Keratinocyte (primary cell): ENCODE measurements at regions not wholly inside any gene's neighbourhood (a gene's known extent, or its start where the extent isn't known, plus 50 kb on each side); places are given as distances from the start of the nearest gene placed in this dataset.

Experiments used
- DNase-seq: peaks from one replicate; pipeline ENCODE4 v3.0.0-alpha.2; 2011; ENCODE audit warnings: low read depth, missing footprints, low spot score
- FAIRE-seq: peaks from 2 replicates; lab custom pipeline; 2011; peaks lifted over from hg19 to GRCh38; lab: Jason Lieb, UNC
- H2AFZ ChIP-seq: 2 replicates; pipeline ENCODE4 v1.6.0; 2012; ENCODE audit warnings: low read length, control low read depth, inconsistent platforms; ENCODE audit not compliant: control insufficient read depth
- H3K27ac ChIP-seq: 2 replicates; pipeline ENCODE4 v1.5.1; 2011; ENCODE audit warnings: low read length; ENCODE audit not compliant: control insufficient read depth, insufficient read depth
- H3K27me3 ChIP-seq: 3 replicates; pipeline ENCODE4 v1.6.0; 2011; ENCODE audit warnings: low read length; ENCODE audit not compliant: control insufficient read depth, insufficient read depth; ENCODE audit errors: extremely low read depth
- H3K36me3 ChIP-seq, 2 experiments: 2 replicates in 1 of 2; 3 replicates in 1 of 2; pipeline ENCODE4 v1.5.1; 2011; ENCODE audit warnings: low read length in 2 of 2, mild to moderate bottlenecking in 1 of 2; ENCODE audit not compliant: control insufficient read depth in 2 of 2, insufficient read depth in 2 of 2; ENCODE audit errors: extremely low read depth in 1 of 2
- H3K4me1 ChIP-seq: 3 replicates; pipeline ENCODE4 v1.5.1; 2011; ENCODE audit warnings: low read length; ENCODE audit not compliant: control insufficient read depth, insufficient read depth; ENCODE audit errors: extremely low read depth
- H3K4me2 ChIP-seq: 3 replicates; pipeline ENCODE4 v1.6.0; 2011; ENCODE audit warnings: low read depth, low read length; ENCODE audit not compliant: control insufficient read depth, insufficient read depth; ENCODE audit errors: extremely low read depth
- H3K4me3 ChIP-seq, 3 experiments: fragments of 200-600 bp in 1 of 3; sonication (generic) in 1 of 3; 2 replicates in 2 of 3; 3 replicates in 1 of 3; pipeline ENCODE4 v1.5.1; 2011 to 2016; ENCODE audit warnings: low read length in 3 of 3, mild to moderate bottlenecking in 3 of 3, control low read depth in 2 of 3, inconsistent platforms in 1 of 3, low read depth in 1 of 3, mixed read lengths in 1 of 3, mixed run types in 1 of 3, moderate library complexity in 1 of 3; ENCODE audit not compliant: control insufficient read depth in 2 of 3, insufficient read depth in 2 of 3; ENCODE audit errors: extremely low read depth in 1 of 3
- H3K79me2 ChIP-seq: 2 replicates; pipeline ENCODE4 v1.6.0; 2012; ENCODE audit warnings: low read length; ENCODE audit not compliant: control insufficient read depth, insufficient read depth
- H3K9ac ChIP-seq: 3 replicates; pipeline ENCODE4 v1.6.0; 2011; ENCODE audit warnings: low read length; ENCODE audit not compliant: control insufficient read depth, insufficient read depth; ENCODE audit errors: extremely low read depth
- H3K9me1 ChIP-seq: 3 replicates; pipeline ENCODE4 v1.6.0; 2011; ENCODE audit warnings: low read length; ENCODE audit not compliant: control insufficient read depth, insufficient read depth; ENCODE audit errors: extremely low read depth
- H3K9me3 ChIP-seq: 2 replicates; pipeline ENCODE4 v1.5.1; 2012; ENCODE audit warnings: low read depth, low read length; ENCODE audit not compliant: control insufficient read depth
- H4K20me1 ChIP-seq: 3 replicates; pipeline ENCODE4 v1.6.0; 2011; ENCODE audit warnings: low read length; ENCODE audit not compliant: control insufficient read depth, insufficient read depth; ENCODE audit errors: extremely low read depth
- EZH2 ChIP-seq: IDR thresholded peaks from one replicate; pipeline ENCODE4 v1.6.1; 2012; ENCODE audit warnings: inconsistent platforms, mild to moderate bottlenecking, low read length, moderate library complexity
- dilution Hi-C: fragments of 300-500 bp; cut with MboI; formaldehyde crosslinking; loops from one replicate; pipeline ENCODE4 v1.7.0; 2020; ENCODE audit warnings: low sequenced_read_pairs; ENCODE audit not compliant: extremely low pct_ligation_motif_present
- TF ChIP-seq, protein P1 (sequence below), 3 experiments: IDR thresholded peaks in 1 of 3; conservative IDR thresholded peaks in 1 of 3; optimal IDR thresholded peaks in 1 of 3; 2 replicates in 2 of 3; 3 replicates in 1 of 3; pipeline versions ENCODE3 to v1.5.1; 2011; ENCODE audit warnings: low read length in 3 of 3, mild to moderate bottlenecking in 3 of 3, moderate library complexity in 2 of 3, control low read depth in 1 of 3, inconsistent platforms in 1 of 3; ENCODE audit not compliant: insufficient read depth in 2 of 3; ENCODE audit errors: extremely low read depth in 1 of 3

DNA sequence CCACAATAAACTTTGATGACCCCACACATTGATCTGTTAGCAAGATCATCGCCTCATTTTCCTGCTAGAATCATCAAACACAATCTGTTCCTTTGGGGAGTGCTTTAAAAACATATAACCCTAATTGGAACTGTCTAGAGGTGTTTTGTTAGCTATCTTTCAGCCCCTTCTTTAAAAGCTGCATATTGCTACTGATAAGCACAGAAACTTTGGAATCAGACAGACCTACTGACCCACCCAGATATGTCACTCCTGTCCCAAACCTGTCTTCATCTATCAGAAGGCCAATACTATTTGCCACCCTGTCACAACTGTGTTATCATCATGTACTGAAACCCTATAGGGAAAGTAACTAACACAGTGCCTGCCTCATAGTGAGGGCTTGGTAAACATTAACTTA is 172.4 kb upstream of the SASH1 start:
- no peak for TF ChIP-seq EZH2
- TF ChIP-seq, protein P1, sequence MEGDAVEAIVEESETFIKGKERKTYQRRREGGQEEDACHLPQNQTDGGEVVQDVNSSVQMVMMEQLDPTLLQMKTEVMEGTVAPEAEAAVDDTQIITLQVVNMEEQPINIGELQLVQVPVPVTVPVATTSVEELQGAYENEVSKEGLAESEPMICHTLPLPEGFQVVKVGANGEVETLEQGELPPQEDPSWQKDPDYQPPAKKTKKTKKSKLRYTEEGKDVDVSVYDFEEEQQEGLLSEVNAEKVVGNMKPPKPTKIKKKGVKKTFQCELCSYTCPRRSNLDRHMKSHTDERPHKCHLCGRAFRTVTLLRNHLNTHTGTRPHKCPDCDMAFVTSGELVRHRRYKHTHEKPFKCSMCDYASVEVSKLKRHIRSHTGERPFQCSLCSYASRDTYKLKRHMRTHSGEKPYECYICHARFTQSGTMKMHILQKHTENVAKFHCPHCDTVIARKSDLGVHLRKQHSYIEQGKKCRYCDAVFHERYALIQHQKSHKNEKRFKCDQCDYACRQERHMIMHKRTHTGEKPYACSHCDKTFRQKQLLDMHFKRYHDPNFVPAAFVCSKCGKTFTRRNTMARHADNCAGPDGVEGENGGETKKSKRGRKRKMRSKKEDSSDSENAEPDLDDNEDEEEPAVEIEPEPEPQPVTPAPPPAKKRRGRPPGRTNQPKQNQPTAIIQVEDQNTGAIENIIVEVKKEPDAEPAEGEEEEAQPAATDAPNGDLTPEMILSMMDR (optimal IDR thresholded peaks at IDR 0.05 in 1 of 3, IDR thresholded peaks at IDR 0.05 in 1 of 3, conservative IDR thresholded peaks at IDR 0.05 in 1 of 3; ENCODE audit: extremely low read depth in 1 of 3, insufficient read depth in 2 of 3, low read length in 3 of 3) = no peak
- H3K4me1 ChIP-seq = no peaks in the 10 kb centered on the region
- no peaks in the 10 kb centered on the region for H3K36me3 ChIP-seq
- H3K27ac ChIP-seq = no peak overlapping the region
- no peaks in the 10 kb centered on the region for H3K79me2 ChIP-seq
- H3K9me3 ChIP-seq = no peaks in the 10 kb centered on the region
- H3K27me3 ChIP-seq = no peaks in the 10 kb centered on the region
- H3K9ac ChIP-seq = no peak overlapping the region
- no peaks in the 10 kb centered on the region for H3K9me1 ChIP-seq
- no peak for DNase-seq
- no peak overlapping the region for H3K4me2 ChIP-seq
- no peak overlapping the region for H2AFZ ChIP-seq
- H3K4me3 ChIP-seq = no peak overlapping the region
- no peaks in the 10 kb centered on the region for H4K20me1 ChIP-seq
- dilution Hi-C loops = no loop called here
- no peak for FAIRE-seq

DNA sequence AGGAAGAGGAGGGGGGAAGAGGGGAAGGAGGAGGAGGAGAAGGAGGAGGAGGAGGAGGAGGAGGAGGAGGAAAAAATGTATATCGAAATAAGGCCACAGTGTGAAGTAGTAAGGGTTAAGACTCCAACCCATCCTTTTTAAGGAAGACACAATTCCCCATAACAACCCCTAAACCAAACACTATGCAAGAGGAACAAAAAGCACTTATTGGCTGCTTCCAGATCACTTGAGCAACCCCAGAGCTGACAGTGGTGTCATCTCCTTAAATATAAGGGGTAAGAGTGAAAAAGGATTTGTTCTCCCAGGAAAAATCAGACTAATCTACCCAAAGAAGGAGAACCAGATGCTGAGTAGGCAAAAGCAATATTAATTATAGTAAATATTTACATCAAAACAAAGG is 169.1 kb upstream of the SASH1 start:
- Histone ChIP-seq H3K36me3 (no peaks in the 10 kb centered on the region), H3K27ac (no peak overlapping the region), H3K9me3 (no peaks in the 10 kb centered on the region), H3K27me3 (no peaks in the 10 kb centered on the region), H3K4me1 (no peaks in the 10 kb centered on the region), H3K79me2 (no peaks in the 10 kb centered on the region), H3K4me3 (no peak overlapping the region), H2AFZ (no peak overlapping the region), H4K20me1 (no peaks in the 10 kb centered on the region), H3K4me2 (no peak overlapping the region), H3K9ac (no peak overlapping the region), H3K9me1 (no peaks in the 10 kb centered on the region)
- FAIRE-seq = no peak
- dilution Hi-C loops = no loop called here
- TF ChIP-seq, protein P1 (optimal IDR thresholded peaks at IDR 0.05 in 1 of 3, IDR thresholded peaks at IDR 0.05 in 1 of 3, conservative IDR thresholded peaks at IDR 0.05 in 1 of 3; ENCODE audit: extremely low read depth in 1 of 3, insufficient read depth in 2 of 3, low read length in 3 of 3) = no peak
- TF ChIP-seq EZH2 = no peak
- DNase-seq = no peak
